ENCODE measurements at regions not wholly inside any gene's neighbourhood (a gene's known extent, or its start where the extent isn't known, plus 50 kb on each side); places are given as distances from the start of the nearest gene placed in this dataset.

GRCh38 chr2:57552885-57553284, 493.7 kb upstream of the VRK2 start:
- Mint-ChIP-seq H3K9me3 (peaks cover 9 to 62% (median 26%) of the 10 kb centered on the region in 6 donors), H3K4me1 (no peaks in the 10 kb centered on the region)

DNA sequence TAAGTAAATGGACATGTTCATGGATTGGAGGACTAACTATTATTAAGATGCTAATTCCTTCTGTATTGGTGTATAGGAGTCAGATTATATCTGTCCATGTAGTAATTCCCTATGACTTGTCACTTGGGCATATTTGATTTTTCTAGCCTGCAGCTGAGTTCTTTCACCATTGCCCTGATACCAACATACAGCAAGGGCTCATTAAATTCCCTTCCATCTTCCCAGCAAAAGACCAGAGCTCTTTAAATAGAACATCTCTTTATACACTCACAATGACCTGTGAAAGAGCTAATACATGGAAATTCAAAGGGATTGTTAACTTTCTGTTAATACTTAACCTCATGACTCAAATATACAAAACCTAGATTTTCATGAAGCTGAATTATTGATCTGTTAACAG, 492.3 kb upstream of the VRK2 start:
- no peaks in the 10 kb centered on the region for H3K4me1 Mint-ChIP-seq
- no peak overlapping the region for H3K4me3 Mint-ChIP-seq
- peaks cover 0 to 6% (median 0%) of the 10 kb centered on the region in 3 donors for H3K36me3 Mint-ChIP-seq
- H3K27ac Mint-ChIP-seq: no peak overlapping the region
- H3K9me3 Mint-ChIP-seq: peaks cover 11 to 56% (median 30%) of the 10 kb centered on the region in 6 donors
- H3K27me3 Mint-ChIP-seq (ENCODE audit: low read depth in 3 of 3): no peaks in the 10 kb centered on the region
- no peak for DNase-seq

More at GRCh38 chr2:57552885-57553284, 493.7 kb upstream of the VRK2 start:
- Mint-ChIP-seq H3K27ac (no peak overlapping the region), H3K4me3 (no peak overlapping the region), H3K36me3 (peaks cover 0 to 6% (median 0%) of the 10 kb centered on the region in 3 donors), H3K27me3 (ENCODE audit: low read depth in 3 of 3) (no peaks in the 10 kb centered on the region)
- DNase-seq: no peak

DNA sequence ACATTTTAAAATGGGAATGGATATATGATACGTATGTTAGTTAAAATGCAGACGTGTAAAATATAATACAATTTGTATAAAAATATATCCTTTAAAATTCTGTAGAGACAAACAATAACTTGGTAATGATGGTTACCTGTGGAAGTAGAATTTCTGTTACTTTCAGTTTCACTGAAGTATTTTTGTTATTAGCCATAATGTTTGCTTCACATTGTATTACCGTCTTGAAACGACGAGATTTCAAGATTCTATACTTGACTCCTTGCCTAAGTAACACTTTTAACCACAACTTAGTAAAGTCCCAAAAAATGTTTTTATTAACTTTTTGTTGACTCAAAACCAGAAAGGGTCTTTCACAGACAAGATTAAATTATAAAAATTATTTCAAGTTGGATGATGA, 488.3 kb upstream of the VRK2 start:
- Mint-ChIP-seq H3K27me3 (ENCODE audit: low read depth in 3 of 3) (no peaks in the 10 kb centered on the region), H3K4me3 (no peak overlapping the region), H3K27ac (no peak overlapping the region), H3K4me1 (no peaks in the 10 kb centered on the region), H3K36me3 (peaks cover 0 to 6% (median 0%) of the 10 kb centered on the region in 3 donors), H3K9me3 (peaks cover 7 to 41% (median 25%) of the 10 kb centered on the region in 6 donors)
- DNase-seq: no peak

DNA sequence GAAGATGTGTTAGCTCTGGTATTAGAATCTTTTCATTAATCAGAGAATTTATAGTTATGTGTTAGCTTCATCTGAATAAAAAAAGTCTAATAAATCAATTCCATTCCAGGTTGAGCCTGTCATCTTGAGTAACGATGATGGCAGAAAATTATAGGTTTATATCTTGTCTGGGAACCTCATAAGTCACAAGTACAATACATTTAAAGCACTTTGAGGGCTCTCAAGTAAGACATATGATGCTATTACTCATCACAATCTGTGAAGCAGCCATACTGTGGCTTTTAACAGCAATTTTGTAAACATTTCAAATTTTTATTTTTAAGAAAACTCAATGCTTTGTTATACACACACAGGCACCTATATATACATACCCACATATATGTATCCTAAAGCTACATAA, 484.1 kb upstream of the VRK2 start:
- Mint-ChIP-seq H3K9me3 (peaks cover 10 to 41% (median 24%) of the 10 kb centered on the region in 6 donors), H3K4me3 (no peak overlapping the region), H3K27me3 (ENCODE audit: low read depth in 3 of 3) (no peaks in the 10 kb centered on the region), H3K4me1 (no peaks in the 10 kb centered on the region), H3K27ac (no peak overlapping the region), H3K36me3 (peaks cover 0 to 4% (median 0%) of the 10 kb centered on the region in 3 donors)
- DNase-seq: no peak

DNA sequence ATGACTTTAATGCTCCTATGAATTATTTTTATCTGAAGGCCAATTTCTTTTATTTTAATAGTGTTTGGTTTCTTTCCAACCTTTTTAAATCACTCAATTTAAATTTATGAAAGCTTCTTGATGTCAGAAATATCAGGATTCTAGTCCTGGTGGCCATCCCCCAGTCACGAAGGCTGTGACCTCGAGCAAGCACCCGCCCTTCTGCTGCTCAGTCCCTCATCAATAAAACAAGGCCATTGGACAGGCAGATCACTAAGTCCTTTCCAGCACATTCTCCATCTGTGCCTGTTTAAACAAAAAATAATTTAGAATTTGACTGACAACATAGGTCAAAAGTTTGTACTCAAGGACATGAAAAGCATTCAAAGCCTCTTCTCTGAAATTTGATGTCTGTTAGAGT, 483.6 kb upstream of the VRK2 start:
- H3K27ac Mint-ChIP-seq: no peak overlapping the region
- H3K4me1 Mint-ChIP-seq: no peaks in the 10 kb centered on the region
- no peak overlapping the region for H3K4me3 Mint-ChIP-seq
- no peak for DNase-seq
- H3K36me3 Mint-ChIP-seq: peaks cover 0 to 4% (median 0%) of the 10 kb centered on the region in 3 donors
- H3K9me3 Mint-ChIP-seq: peaks cover 10 to 35% (median 23%) of the 10 kb centered on the region in 6 donors
- no peaks in the 10 kb centered on the region for H3K27me3 Mint-ChIP-seq (ENCODE audit: low read depth in 3 of 3)

DNA sequence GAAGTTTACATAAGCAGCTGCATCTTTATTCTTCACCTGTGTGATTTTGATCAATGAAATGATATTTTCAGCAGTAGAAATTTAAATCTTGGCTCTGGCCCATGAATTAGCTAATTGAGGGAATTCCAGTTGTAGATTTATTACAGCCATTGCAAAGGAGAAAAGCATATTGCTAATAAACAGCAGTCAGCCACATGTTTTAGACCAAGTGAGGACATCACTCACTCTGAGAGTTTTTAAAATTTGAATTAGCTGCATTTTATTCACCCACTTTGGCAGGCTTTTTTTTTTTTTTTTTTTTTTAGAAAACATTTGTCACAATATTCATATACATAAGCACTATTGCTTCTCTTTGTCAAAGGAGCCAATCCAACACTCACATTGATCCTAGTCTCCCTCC, 479.4 kb upstream of the VRK2 start:
- Mint-ChIP-seq H3K36me3 (peaks cover 0 to 8% (median 0%) of the 10 kb centered on the region in 3 donors), H3K4me3 (no peak overlapping the region), H3K9me3 (peaks cover 7 to 38% (median 21%) of the 10 kb centered on the region in 6 donors), H3K27ac (no peak overlapping the region), H3K27me3 (ENCODE audit: low read depth in 3 of 3) (no peaks in the 10 kb centered on the region), H3K4me1 (no peaks in the 10 kb centered on the region)
- DNase-seq: no peak

- Mint-ChIP-seq H3K36me3 (peaks cover 0 to 8% (median 0%) of the 10 kb centered on the region in 3 donors), H3K27me3 (ENCODE audit: low read depth in 3 of 3) (no peaks in the 10 kb centered on the region), H3K27ac (no peak overlapping the region), H3K4me3 (no peak overlapping the region), H3K9me3 (peaks cover 16 to 46% (median 26%) of the 10 kb centered on the region in 6 donors), H3K4me1 (no peaks in the 10 kb centered on the region)
- DNase-seq: no peak
Measured at GRCh38 chr2:57569396-57569795, 477.2 kb upstream of the VRK2 start.

GRCh38 chr2:57570961-57571360, 475.6 kb upstream of the VRK2 start:
- peaks cover 0 to 8% (median 0%) of the 10 kb centered on the region in 3 donors for H3K36me3 Mint-ChIP-seq
- H3K27ac Mint-ChIP-seq: no peak overlapping the region
- no peaks in the 10 kb centered on the region for H3K4me1 Mint-ChIP-seq
- DNase-seq: no peak
- H3K9me3 Mint-ChIP-seq: peaks cover 13 to 50% (median 25%) of the 10 kb centered on the region in 6 donors
- H3K4me3 Mint-ChIP-seq: no peak overlapping the region
- peaks cover 0 to 1% (median 0%) of the 10 kb centered on the region in 3 donors for H3K27me3 Mint-ChIP-seq (ENCODE audit: low read depth in 3 of 3)

DNA sequence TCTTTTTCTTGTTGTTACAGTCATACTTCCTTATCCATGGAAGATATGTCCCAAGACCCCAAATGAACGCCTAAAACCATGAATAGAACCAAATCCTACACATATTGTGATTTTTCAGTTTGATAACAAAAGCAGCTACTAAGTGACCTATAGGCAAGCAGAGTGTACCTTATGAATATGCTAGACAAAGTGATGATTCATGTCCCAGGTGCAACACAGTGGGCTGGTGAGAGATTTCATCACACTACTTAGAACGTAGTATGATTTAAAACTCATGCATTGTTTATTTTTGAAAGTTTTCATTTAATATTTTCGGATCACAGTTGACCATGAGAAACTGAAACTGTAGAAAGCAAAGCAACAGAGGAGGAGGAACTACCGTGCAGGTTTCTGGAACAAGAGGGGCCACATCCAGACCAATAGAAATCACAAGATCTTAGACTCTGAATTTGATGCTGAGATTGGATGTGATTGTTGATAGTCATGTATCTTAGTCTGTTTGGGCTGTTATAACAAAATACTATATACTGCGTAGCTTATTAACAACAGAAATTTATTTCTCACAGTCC, 470.8 kb upstream of the VRK2 start:
- peaks cover 5 to 60% (median 21%) of the 10 kb centered on the region in 6 donors for H3K9me3 Mint-ChIP-seq
- no peak overlapping the region for H3K4me3 Mint-ChIP-seq
- no peak overlapping the region for H3K27ac Mint-ChIP-seq
- peaks cover 0 to 8% (median 0%) of the 10 kb centered on the region in 3 donors for H3K36me3 Mint-ChIP-seq
- DNase-seq: no peak
- no peaks in the 10 kb centered on the region for H3K4me1 Mint-ChIP-seq
- H3K27me3 Mint-ChIP-seq (ENCODE audit: low read depth in 3 of 3): peaks cover 0 to 1% (median 0%) of the 10 kb centered on the region in 3 donors

DNA sequence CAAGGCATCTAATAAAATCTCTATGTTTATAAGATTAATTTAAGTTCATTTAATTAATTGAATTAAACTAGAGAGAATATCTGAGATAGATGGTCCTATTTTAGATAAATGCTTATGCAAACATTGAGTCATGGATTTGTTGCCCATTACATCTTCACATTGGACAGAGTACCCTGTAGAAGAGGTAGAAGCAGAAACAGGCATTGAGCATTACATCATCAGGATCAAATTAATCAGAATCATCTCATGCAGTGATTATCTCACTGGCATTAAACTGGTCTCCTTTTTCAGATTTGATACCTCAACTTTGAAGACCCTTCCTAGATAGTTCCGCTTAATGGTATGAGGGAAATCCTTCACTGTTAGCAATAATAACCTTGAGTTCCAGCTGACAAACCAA, 469.6 kb upstream of the VRK2 start:
- Mint-ChIP-seq H3K36me3 (peaks cover 0 to 5% (median 0%) of the 10 kb centered on the region in 3 donors), H3K27ac (no peak overlapping the region), H3K4me1 (no peaks in the 10 kb centered on the region), H3K27me3 (ENCODE audit: low read depth in 3 of 3) (peaks cover 0 to 1% (median 0%) of the 10 kb centered on the region in 3 donors), H3K4me3 (no peak overlapping the region), H3K9me3 (peaks cover 5 to 55% (median 21%) of the 10 kb centered on the region in 6 donors)
- DNase-seq: no peak

DNA sequence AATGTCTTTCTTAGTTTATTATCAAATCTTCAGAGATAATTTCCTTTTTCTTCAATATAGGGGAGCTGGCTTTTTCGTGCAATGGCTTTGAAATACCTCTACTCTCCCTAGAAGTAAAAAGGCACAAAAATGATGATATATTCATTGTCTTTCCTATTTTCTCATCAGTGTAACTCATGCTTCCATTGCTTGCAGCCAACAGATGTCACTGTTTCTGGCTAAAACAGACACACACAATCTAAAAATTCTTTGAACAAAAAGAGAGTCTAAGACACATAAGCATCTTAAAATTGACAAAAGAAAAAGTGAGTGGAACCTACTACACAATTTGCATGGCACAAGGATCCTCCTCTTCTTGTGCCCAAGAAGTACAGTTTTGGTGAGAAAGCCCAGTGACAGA, 448.7 kb upstream of the VRK2 start:
- Mint-ChIP-seq H3K4me3 (no peak overlapping the region), H3K4me1 (no peaks in the 10 kb centered on the region), H3K27me3 (ENCODE audit: low read depth in 3 of 3) (no peaks in the 10 kb centered on the region), H3K36me3 (peaks cover 0 to 11% (median 2%) of the 10 kb centered on the region in 3 donors), H3K9me3 (peaks cover 12 to 55% (median 19%) of the 10 kb centered on the region in 6 donors), H3K27ac (no peak overlapping the region)
- no peak for DNase-seq

DNA sequence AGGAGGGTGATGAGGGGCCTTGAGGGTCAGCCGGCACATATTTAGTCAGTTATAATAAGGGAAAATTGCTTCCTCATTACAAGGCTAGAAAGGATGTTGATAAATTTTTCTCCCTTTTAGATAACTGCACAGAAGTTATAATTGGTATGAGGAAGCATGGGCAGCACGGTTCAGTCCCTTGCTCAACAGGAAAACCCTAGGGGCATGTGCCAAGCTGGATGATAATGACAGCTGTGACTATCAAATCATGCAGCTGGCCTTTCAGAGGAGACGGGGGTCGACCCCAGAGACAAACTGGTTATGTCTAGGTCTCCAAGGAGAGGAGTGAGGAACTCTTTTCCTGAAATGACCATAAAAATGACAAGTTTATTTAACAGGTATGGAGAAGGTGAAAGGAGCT, 448.1 kb upstream of the VRK2 start:
- H3K27me3 Mint-ChIP-seq (ENCODE audit: low read depth in 3 of 3): no peaks in the 10 kb centered on the region
- no peak overlapping the region for H3K27ac Mint-ChIP-seq
- DNase-seq: no peak
- H3K4me1 Mint-ChIP-seq: no peaks in the 10 kb centered on the region
- H3K4me3 Mint-ChIP-seq: no peak overlapping the region
- H3K36me3 Mint-ChIP-seq: peaks cover 0 to 11% (median 2%) of the 10 kb centered on the region in 3 donors
- peaks cover 12 to 59% (median 21%) of the 10 kb centered on the region in 6 donors for H3K9me3 Mint-ChIP-seq

DNA sequence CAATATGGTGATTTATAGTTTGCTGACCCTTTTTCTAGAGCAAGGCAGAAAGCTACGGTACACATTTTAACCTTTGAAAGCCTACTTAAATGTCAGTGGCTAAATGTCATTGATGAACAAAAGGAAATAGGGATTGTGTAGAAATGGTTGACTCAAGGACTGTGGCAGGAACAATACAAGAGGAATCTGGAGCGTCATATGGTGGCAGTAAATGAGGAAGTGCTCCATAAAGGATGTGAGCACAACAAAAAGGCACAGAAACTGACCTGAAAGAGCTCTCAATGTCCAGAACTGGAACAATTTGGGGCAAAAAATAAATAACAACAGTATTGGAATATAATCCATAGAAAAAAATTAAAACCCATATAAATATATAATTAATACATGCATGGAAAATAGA, 443.9 kb upstream of the VRK2 start:
- peaks cover 8 to 65% (median 28%) of the 10 kb centered on the region in 6 donors for H3K9me3 Mint-ChIP-seq
- no peak overlapping the region for H3K4me3 Mint-ChIP-seq
- peaks cover 0 to 2% (median 0%) of the 10 kb centered on the region in 3 donors for H3K27me3 Mint-ChIP-seq (ENCODE audit: low read depth in 3 of 3)
- no peaks in the 10 kb centered on the region for H3K4me1 Mint-ChIP-seq
- H3K27ac Mint-ChIP-seq: no peak overlapping the region
- H3K36me3 Mint-ChIP-seq: peaks cover 0 to 11% (median 5%) of the 10 kb centered on the region in 3 donors
- no peak for DNase-seq

DNA sequence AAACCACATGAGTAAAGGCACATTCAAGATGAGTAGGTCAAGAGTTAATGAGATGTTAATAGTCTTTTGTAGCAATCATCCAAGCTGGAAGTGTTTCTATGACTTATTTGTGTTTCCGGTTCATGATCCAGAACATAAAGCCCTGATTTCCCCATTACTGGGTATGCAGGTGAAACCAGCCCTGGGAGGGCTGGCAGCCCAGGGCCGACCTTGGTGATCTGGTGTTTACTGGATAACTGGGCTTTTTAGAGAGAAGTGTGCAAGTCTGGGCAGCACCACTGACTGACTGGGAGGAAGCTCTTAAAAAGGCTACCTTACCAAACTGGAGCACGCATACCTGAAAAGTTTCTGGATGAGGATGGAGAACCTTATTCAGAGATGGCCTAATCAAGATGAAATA, 431.6 kb upstream of the VRK2 start:
- Mint-ChIP-seq H3K4me1 (no peaks in the 10 kb centered on the region), H3K4me3 (no peak overlapping the region), H3K27ac (no peak overlapping the region), H3K36me3 (no peaks in the 10 kb centered on the region), H3K9me3 (peaks cover 2 to 31% (median 12%) of the 10 kb centered on the region in 6 donors), H3K27me3 (ENCODE audit: low read depth in 3 of 3) (peaks cover 0 to 1% (median 0%) of the 10 kb centered on the region in 3 donors)
- no peak for DNase-seq
